ENCODE measurements at regions not wholly inside any gene's neighbourhood (a gene's known extent, or its start where the extent isn't known, plus 50 kb on each side); places are given as distances from the start of the nearest gene placed in this dataset.

GRCh38 chr4:114132199-114132598 lies 152.8 kb upstream of the ARSJ start:
- Histone ChIP-seq H4K20me1 (ENCODE audit: insufficient read depth, low read length) (no peaks in the 10 kb centered on the region), H3K9me2 (ENCODE audit: insufficient read depth, low read length) (no peaks in the 10 kb centered on the region), H3K4me3 (ENCODE audit: low read depth, low read length, poor library complexity, severe bottlenecking) (no peak overlapping the region), H3K79me2 (ENCODE audit: insufficient read depth, low read depth, low read length) (no peaks in the 10 kb centered on the region), H3K36me3 (ENCODE audit: insufficient read depth, low read length) (no peaks in the 10 kb centered on the region), H3K4me1 (ENCODE audit: insufficient read depth, low read length, poor library complexity, severe bottlenecking) (no peaks in the 10 kb centered on the region), H2AFZ (ENCODE audit: low read length) (no peak overlapping the region), H3K4me2 (ENCODE audit: low read length) (no peak overlapping the region), H3K9me3 (ENCODE audit: low read length) (no peaks in the 10 kb centered on the region), H3K27ac (ENCODE audit: low read depth, low read length, poor library complexity, severe bottlenecking) (no peak overlapping the region)
- no peak for DNase-seq (ENCODE audit: low spot score)
- POLR2A ChIA-PET = no interaction called here
- BruUV-seq (replicated peaks) = no TSS peak
- intact Hi-C loops (cut with micrococcal nuclease; ENCODE audit: unreplicated experiment) = no loop called here
- CTCF ChIA-PET (ENCODE audit: unreplicated experiment) = no interaction called here
- no peak for TF ChIP-seq EZH2phosphoT487 (IDR thresholded peaks at IDR 0.05; ENCODE audit: borderline replicate concordance, low read depth, low read length)
- TF ChIP-seq CTCF (conservative IDR thresholded peaks at IDR 0.05; ENCODE audit: low read length) = no peak

GRCh38 chr4:114132830-114133229 lies 153.4 kb upstream of the ARSJ start:
- H3K4me3 ChIP-seq (ENCODE audit: low read depth, low read length, poor library complexity, severe bottlenecking) = no peak overlapping the region
- no peak overlapping the region for H2AFZ ChIP-seq (ENCODE audit: low read length)
- H3K4me1 ChIP-seq (ENCODE audit: insufficient read depth, low read length, poor library complexity, severe bottlenecking) = no peaks in the 10 kb centered on the region
- DNase-seq (ENCODE audit: low spot score) = peak; percentile 4
- no peaks in the 10 kb centered on the region for H4K20me1 ChIP-seq (ENCODE audit: insufficient read depth, low read length)
- H3K27ac ChIP-seq (ENCODE audit: low read depth, low read length, poor library complexity, severe bottlenecking) = no peak overlapping the region
- no peak for TF ChIP-seq EZH2phosphoT487 (IDR thresholded peaks at IDR 0.05; ENCODE audit: borderline replicate concordance, low read depth, low read length)
- TF ChIP-seq CTCF (conservative IDR thresholded peaks at IDR 0.05; ENCODE audit: low read length) = peak; percentile 58; the same call in 1 of the 2 replicates
- H3K79me2 ChIP-seq (ENCODE audit: insufficient read depth, low read depth, low read length) = no peaks in the 10 kb centered on the region
- no peaks in the 10 kb centered on the region for H3K9me3 ChIP-seq (ENCODE audit: low read length)
- ChIA-PET POLR2A (no interaction called here), CTCF (ENCODE audit: unreplicated experiment) (no interaction called here)
- H3K9me2 ChIP-seq (ENCODE audit: insufficient read depth, low read length) = no peaks in the 10 kb centered on the region
- intact Hi-C loops (cut with micrococcal nuclease; ENCODE audit: unreplicated experiment) = no loop called here
- no TSS peak for BruUV-seq (replicated peaks)
- H3K4me2 ChIP-seq (ENCODE audit: low read length) = no peak overlapping the region
- no peaks in the 10 kb centered on the region for H3K36me3 ChIP-seq (ENCODE audit: insufficient read depth, low read length)

GRCh38 chr4:114136069-114136468 lies 156.6 kb upstream of the ARSJ start:
- ChIA-PET POLR2A (interaction anchor here (0.6 kb wide), 1 partner anchor 571 kb away, joined by 3 read pairs; no protein-coding TSS in a partner anchor), CTCF (ENCODE audit: unreplicated experiment) (no interaction called here)
- no TSS peak for BruUV-seq (replicated peaks)
- TF ChIP-seq EZH2phosphoT487 (IDR thresholded peaks at IDR 0.05; ENCODE audit: borderline replicate concordance, low read depth, low read length) (no peak), CTCF (conservative IDR thresholded peaks at IDR 0.05; ENCODE audit: low read length) (no peak)
- H3K4me3 ChIP-seq (ENCODE audit: low read depth, low read length, poor library complexity, severe bottlenecking) = no peak overlapping the region
- no peaks in the 10 kb centered on the region for H3K9me3 ChIP-seq (ENCODE audit: low read length)
- H2AFZ ChIP-seq (ENCODE audit: low read length) = no peak overlapping the region
- DNase-seq (ENCODE audit: low spot score) = no peak
- H4K20me1 ChIP-seq (ENCODE audit: insufficient read depth, low read length) = no peaks in the 10 kb centered on the region
- no peaks in the 10 kb centered on the region for H3K9me2 ChIP-seq (ENCODE audit: insufficient read depth, low read length)
- H3K27ac ChIP-seq (ENCODE audit: low read depth, low read length, poor library complexity, severe bottlenecking) = no peak overlapping the region
- intact Hi-C loops (cut with micrococcal nuclease; ENCODE audit: unreplicated experiment) = no loop called here
- H3K79me2 ChIP-seq (ENCODE audit: insufficient read depth, low read depth, low read length) = no peaks in the 10 kb centered on the region
- no peaks in the 10 kb centered on the region for H3K4me1 ChIP-seq (ENCODE audit: insufficient read depth, low read length, poor library complexity, severe bottlenecking)
- no peaks in the 10 kb centered on the region for H3K36me3 ChIP-seq (ENCODE audit: insufficient read depth, low read length)
- H3K4me2 ChIP-seq (ENCODE audit: low read length) = no peak overlapping the region

Data from OCI-LY7 (cell line).